ENCODE measurements at regions not wholly inside any gene's neighbourhood (a gene's known extent, or its start where the extent isn't known, plus 50 kb on each side); places are given as distances from the start of the nearest gene placed in this dataset.

GRCh38 chr16:79995315-79995714 lies 394.8 kb upstream of the MAF start:
- no peaks in the 10 kb centered on the region for H4K20me1 ChIP-seq (ENCODE audit: low read depth, low read length)
- TF ChIP-seq CTCF (IDR thresholded peaks at IDR 0.05; ENCODE audit: insufficient read depth, low read length, poor library complexity, severe bottlenecking), result no peak
- no peak for TF ChIP-seq EZH2phosphoT487 (conservative IDR thresholded peaks at IDR 0.05; ENCODE audit: low read length)

GRCh38 chr16:79994418-79994817 lies 393.9 kb upstream of the MAF start:
- Histone ChIP-seq H3K79me2 (ENCODE audit: insufficient read depth, low read length) (no peaks in the 10 kb centered on the region), H3K27me3 (ENCODE audit: low read length) (no peaks in the 10 kb centered on the region), H3K9me2 (replicated peaks; ENCODE audit: insufficient read depth, low read length) (no peaks in the 10 kb centered on the region), H3K27ac (ENCODE audit: low read depth, low read length) (no peak overlapping the region), H2AFZ (ENCODE audit: low read depth, low read length, severe bottlenecking) (no peak overlapping the region), H3K36me3 (ENCODE audit: low read length) (no peaks in the 10 kb centered on the region), H3K4me3 (ENCODE audit: insufficient read depth, low read length, poor library complexity, severe bottlenecking) (no peak overlapping the region), H4K20me1 (ENCODE audit: low read depth, low read length) (no peaks in the 10 kb centered on the region), H3K4me2 (ENCODE audit: low read depth, low read length, poor library complexity, severe bottlenecking) (no peak overlapping the region), H3F3A (ENCODE audit: insufficient read depth) (no peaks in the 10 kb centered on the region), H3K9ac (ENCODE audit: low read length) (no peak overlapping the region), H3K9me3 (ENCODE audit: insufficient read depth, low read length) (no peaks in the 10 kb centered on the region)
- TF ChIP-seq EZH2phosphoT487 (conservative IDR thresholded peaks at IDR 0.05; ENCODE audit: low read length) (no peak), CTCF (IDR thresholded peaks at IDR 0.05; ENCODE audit: insufficient read depth, low read length, poor library complexity, severe bottlenecking) (no peak)

More at GRCh38 chr16:79995315-79995714, 394.8 kb upstream of the MAF start:
- no peaks in the 10 kb centered on the region for H3K27me3 ChIP-seq (ENCODE audit: low read length)
- H3K27ac ChIP-seq (ENCODE audit: low read depth, low read length), result no peak overlapping the region
- H2AFZ ChIP-seq (ENCODE audit: low read depth, low read length, severe bottlenecking), result no peak overlapping the region
- no peaks in the 10 kb centered on the region for H3K9me3 ChIP-seq (ENCODE audit: insufficient read depth, low read length)
- H3K9me2 ChIP-seq (replicated peaks; ENCODE audit: insufficient read depth, low read length), result no peaks in the 10 kb centered on the region
- no peaks in the 10 kb centered on the region for H3F3A ChIP-seq (ENCODE audit: insufficient read depth)
- H3K4me3 ChIP-seq (ENCODE audit: insufficient read depth, low read length, poor library complexity, severe bottlenecking), result no peak overlapping the region
- no peak overlapping the region for H3K4me2 ChIP-seq (ENCODE audit: low read depth, low read length, poor library complexity, severe bottlenecking)
- no peaks in the 10 kb centered on the region for H3K36me3 ChIP-seq (ENCODE audit: low read length)
- H3K9ac ChIP-seq (ENCODE audit: low read length), result no peak overlapping the region
- H3K79me2 ChIP-seq (ENCODE audit: insufficient read depth, low read length), result no peaks in the 10 kb centered on the region

- H3K4me3 ChIP-seq (ENCODE audit: insufficient read depth, low read length, poor library complexity, severe bottlenecking), result no peak overlapping the region
- H3K79me2 ChIP-seq (ENCODE audit: insufficient read depth, low read length), result no peaks in the 10 kb centered on the region
- no peaks in the 10 kb centered on the region for H3K27me3 ChIP-seq (ENCODE audit: low read length)
- no peaks in the 10 kb centered on the region for H4K20me1 ChIP-seq (ENCODE audit: low read depth, low read length)
- H3F3A ChIP-seq (ENCODE audit: insufficient read depth), result no peaks in the 10 kb centered on the region
- TF ChIP-seq EZH2phosphoT487 (conservative IDR thresholded peaks at IDR 0.05; ENCODE audit: low read length), result no peak
- TF ChIP-seq CTCF (IDR thresholded peaks at IDR 0.05; ENCODE audit: insufficient read depth, low read length, poor library complexity, severe bottlenecking), result no peak
- H3K9me2 ChIP-seq (replicated peaks; ENCODE audit: insufficient read depth, low read length), result no peaks in the 10 kb centered on the region
- no peak overlapping the region for H3K4me2 ChIP-seq (ENCODE audit: low read depth, low read length, poor library complexity, severe bottlenecking)
- H3K36me3 ChIP-seq (ENCODE audit: low read length), result no peaks in the 10 kb centered on the region
- no peak overlapping the region for H3K27ac ChIP-seq (ENCODE audit: low read depth, low read length)
- H2AFZ ChIP-seq (ENCODE audit: low read depth, low read length, severe bottlenecking), result no peak overlapping the region
- H3K9ac ChIP-seq (ENCODE audit: low read length), result no peak overlapping the region
- H3K9me3 ChIP-seq (ENCODE audit: insufficient read depth, low read length), result no peaks in the 10 kb centered on the region
Observed at GRCh38 chr16:79993629-79994209, 393.2 kb upstream of the MAF start.

All from SU-DHL-6 (cell line).